ENCODE measurements at regions not wholly inside any gene's neighbourhood (a gene's known extent, or its start where the extent isn't known, plus 50 kb on each side); places are given as distances from the start of the nearest gene placed in this dataset.

DNA sequence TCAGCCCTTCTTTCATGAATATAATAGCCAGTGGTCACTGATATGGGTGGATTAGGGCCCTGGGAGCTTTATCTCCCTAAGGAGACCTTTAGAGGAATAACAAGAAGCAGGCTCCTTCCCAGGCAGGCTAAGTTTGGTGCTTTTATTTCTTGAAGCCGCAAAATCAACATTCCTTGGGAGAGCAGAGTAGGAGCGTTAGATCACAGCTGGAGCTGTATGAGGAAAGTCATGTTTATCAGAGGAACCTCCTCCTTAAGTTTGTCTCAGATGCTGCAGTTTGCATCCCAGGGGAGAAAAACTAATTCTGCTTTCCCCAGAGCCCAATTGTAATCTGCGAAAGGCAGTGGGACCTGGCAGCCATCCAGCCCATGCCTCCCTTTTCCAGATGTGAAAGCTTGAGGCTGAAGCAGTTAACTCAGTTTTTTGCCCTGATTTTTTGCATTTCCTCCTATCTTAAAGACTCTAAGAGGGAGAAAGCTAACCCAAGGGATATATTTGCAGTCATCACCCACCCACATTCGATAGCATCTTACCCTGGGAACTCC, 186.0 kb upstream of the FRMPD4 start:
- H3K36me3 ChIP-seq (ENCODE audit: low read depth) = no peaks in the 10 kb centered on the region
- intact Hi-C loops (cut with DNase I, micrococcal nuclease) = no loop called here
- TF ChIP-seq, protein P1, sequence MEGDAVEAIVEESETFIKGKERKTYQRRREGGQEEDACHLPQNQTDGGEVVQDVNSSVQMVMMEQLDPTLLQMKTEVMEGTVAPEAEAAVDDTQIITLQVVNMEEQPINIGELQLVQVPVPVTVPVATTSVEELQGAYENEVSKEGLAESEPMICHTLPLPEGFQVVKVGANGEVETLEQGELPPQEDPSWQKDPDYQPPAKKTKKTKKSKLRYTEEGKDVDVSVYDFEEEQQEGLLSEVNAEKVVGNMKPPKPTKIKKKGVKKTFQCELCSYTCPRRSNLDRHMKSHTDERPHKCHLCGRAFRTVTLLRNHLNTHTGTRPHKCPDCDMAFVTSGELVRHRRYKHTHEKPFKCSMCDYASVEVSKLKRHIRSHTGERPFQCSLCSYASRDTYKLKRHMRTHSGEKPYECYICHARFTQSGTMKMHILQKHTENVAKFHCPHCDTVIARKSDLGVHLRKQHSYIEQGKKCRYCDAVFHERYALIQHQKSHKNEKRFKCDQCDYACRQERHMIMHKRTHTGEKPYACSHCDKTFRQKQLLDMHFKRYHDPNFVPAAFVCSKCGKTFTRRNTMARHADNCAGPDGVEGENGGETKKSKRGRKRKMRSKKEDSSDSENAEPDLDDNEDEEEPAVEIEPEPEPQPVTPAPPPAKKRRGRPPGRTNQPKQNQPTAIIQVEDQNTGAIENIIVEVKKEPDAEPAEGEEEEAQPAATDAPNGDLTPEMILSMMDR (IDR thresholded peaks at IDR 0.05) = no peak
- no peak for ATAC-seq
- no peaks in the 10 kb centered on the region for H3K9me3 ChIP-seq
- DNase-seq = no peak
- H3K4me1 ChIP-seq (ENCODE audit: low read depth) = no peaks in the 10 kb centered on the region
- H3K4me3 ChIP-seq = no peak overlapping the region

DNA sequence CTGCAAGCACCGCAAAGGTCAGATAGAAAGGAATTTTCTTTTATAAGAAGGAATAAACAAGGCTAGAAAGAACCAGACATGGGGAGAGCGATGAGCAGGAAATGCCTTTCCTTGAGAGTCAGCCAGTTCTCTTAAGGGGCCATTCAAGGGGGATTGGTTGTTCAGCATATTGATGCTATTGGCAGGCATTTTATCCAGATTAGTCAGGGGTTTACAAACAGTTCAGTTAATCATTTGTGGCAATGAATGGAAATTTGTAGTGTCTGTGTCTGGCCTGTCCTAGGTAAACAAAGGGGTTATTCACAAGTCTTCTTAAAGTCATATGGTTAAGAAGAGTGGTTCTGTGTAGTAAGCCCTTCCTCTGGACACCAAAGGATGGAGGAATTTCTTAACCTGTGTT, 184.7 kb upstream of the FRMPD4 start:
- H3K4me1 ChIP-seq (ENCODE audit: low read depth) = no peaks in the 10 kb centered on the region
- no peak for DNase-seq
- no peaks in the 10 kb centered on the region for H3K9me3 ChIP-seq
- no peaks in the 10 kb centered on the region for H3K36me3 ChIP-seq (ENCODE audit: low read depth)
- TF ChIP-seq, protein P1 (IDR thresholded peaks at IDR 0.05) = no peak
- intact Hi-C loops (cut with DNase I, micrococcal nuclease) = no loop called here
- H3K4me3 ChIP-seq = no peak overlapping the region
- no peak for ATAC-seq

DNA sequence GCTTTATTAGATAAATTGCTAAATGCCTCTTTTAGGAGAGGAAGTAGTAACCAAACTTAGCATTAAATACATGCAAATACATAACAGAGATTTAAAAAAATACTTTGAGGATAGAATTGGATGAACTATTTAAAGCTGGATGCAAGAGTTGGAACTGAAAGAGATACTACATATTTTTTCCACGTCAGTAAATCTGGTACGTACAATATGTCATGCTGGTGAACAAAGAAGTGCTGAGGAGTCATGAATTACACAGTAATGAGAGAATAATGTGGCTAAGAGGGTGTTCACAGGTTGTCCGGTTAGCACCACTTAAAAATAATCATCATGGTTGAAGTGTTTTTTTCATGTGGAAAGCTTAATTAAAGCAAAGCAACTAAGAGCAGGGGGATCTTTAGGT, 184.1 kb upstream of the FRMPD4 start:
- TF ChIP-seq, protein P1 (IDR thresholded peaks at IDR 0.05) = no peak
- intact Hi-C loops (cut with DNase I, micrococcal nuclease) = no loop called here
- no peaks in the 10 kb centered on the region for H3K4me1 ChIP-seq (ENCODE audit: low read depth)
- H3K4me3 ChIP-seq = no peak overlapping the region
- ATAC-seq (no peak), DNase-seq (no peak)
- H3K36me3 ChIP-seq (ENCODE audit: low read depth) = no peaks in the 10 kb centered on the region
- no peaks in the 10 kb centered on the region for H3K9me3 ChIP-seq

GRCh38 chrX:11960031-11960430, 178.2 kb upstream of the FRMPD4 start:
- Histone ChIP-seq H3K4me1 (ENCODE audit: low read depth) (no peaks in the 10 kb centered on the region), H3K4me3 (no peak overlapping the region), H3K9me3 (no peaks in the 10 kb centered on the region), H3K36me3 (ENCODE audit: low read depth) (no peaks in the 10 kb centered on the region)
- intact Hi-C loops (cut with DNase I, micrococcal nuclease) = no loop called here
- ATAC-seq = no peak
- no peak for DNase-seq
- TF ChIP-seq, protein P1 (IDR thresholded peaks at IDR 0.05) = no peak

DNA sequence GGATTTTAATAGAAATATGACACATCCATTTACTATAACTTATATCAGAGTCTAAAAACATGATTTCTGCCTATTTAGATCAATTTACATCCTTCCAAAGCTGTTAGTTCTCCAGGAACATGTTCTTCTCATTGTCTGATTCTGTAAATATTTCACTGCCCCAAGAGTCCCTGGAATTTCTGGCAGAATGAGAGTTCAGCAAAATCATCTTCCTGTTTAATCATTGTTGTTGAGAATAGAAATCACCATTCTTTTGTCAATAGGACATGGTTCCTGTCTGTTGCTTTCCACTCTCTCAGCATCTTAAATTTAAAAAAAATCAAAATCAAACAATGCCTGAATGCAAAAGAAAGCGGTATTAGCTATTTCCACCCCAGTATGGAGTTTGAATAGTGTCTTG, 172.8 kb upstream of the FRMPD4 start:
- DNase-seq (no peak), ATAC-seq (no peak)
- Histone ChIP-seq H3K9me3 (no peaks in the 10 kb centered on the region), H3K36me3 (ENCODE audit: low read depth) (no peaks in the 10 kb centered on the region), H3K4me3 (no peak overlapping the region), H3K4me1 (ENCODE audit: low read depth) (no peaks in the 10 kb centered on the region)
- intact Hi-C loops (cut with DNase I, micrococcal nuclease) = no loop called here
- TF ChIP-seq, protein P1 (IDR thresholded peaks at IDR 0.05) = no peak
